ENCODE measurements at regions not wholly inside any gene's neighbourhood (a gene's known extent, or its start where the extent isn't known, plus 50 kb on each side); places are given as distances from the start of the nearest gene placed in this dataset.

- DNase-seq = no peak
These were observed 602.9 kb downstream of the NYAP2 start for GRCh38 chr2:226002438-226002837.

GRCh38 chr2:226001716-226002115 is 602.2 kb downstream of the NYAP2 start:
- DNase-seq = no peak

- DNase-seq = no peak
These were observed 600.2 kb downstream of the NYAP2 start for GRCh38 chr2:225999692-226000091.

GRCh38 chr2:225998653-225999052 is 599.1 kb downstream of the NYAP2 start:
- DNase-seq = no peak

DNA sequence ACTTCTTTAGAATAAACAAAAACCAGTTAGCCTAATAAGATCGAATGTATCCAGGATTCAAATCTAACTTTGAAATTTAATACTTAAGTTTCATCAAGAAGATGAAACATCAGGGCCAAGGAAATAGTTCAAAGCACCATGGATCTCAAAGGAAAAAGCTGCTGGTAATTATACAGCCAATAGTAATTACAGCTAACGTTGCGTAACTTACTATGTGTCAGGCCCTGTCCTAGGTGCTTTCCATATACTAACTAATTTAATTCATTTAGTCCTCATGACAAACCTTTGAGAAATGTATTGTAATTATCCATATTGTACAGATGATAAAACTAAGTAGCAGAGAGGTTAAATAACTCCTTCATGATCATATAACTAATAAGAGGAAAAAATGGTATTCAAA is 598.6 kb downstream of the NYAP2 start:
- no peak for DNase-seq

DNA sequence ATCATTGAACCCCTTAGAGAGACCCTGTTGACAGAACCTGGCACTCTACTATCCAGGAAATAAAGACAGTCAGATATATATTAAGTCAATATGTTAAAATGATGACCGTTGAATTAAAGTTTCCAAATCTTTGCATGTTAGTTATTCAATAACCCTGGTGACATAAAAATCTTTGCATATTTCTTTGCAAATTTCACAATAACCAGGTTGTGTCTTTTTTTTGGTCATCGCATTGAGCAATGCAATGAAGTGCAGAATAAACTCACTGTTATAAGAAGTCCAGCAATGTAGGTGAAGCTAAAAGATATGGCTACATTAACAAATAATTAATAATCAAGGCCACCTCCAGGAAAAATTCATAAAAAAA is 596.9 kb downstream of the NYAP2 start:
- no peak for DNase-seq

- no peak for DNase-seq
These were observed 596.4 kb downstream of the NYAP2 start for GRCh38 chr2:225995796-225996461.

DNA sequence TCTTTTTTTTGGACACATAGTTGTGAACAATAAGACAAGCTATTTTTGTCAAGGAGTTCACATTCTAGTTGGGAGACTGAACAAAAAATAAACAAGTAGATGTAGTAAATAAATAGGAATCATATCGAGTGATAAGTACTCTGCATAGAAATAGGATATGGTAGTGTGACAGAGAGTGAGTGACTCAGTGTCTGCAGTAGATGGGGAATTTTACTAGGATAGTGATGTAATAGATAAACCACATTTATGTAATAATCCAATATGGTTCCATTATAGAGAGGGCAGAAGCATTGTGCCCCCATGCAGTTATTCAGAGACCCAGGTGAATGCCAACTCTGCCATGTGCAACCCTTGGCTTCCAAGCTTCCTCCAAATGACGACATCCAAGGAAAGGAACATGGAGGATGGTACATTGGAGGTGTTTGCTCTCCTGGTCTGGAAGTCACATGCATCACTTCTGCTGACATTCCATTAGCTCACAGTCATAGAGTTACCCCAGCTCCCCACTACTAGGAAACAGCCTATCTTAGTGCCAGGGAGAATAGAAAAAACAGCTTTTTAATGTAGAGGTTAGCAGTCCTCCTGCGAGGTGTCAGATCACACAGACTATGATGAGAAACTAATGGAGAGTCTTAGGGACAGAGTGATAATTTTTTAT is 595.4 kb downstream of the NYAP2 start:
- DNase-seq = no peak

DNA sequence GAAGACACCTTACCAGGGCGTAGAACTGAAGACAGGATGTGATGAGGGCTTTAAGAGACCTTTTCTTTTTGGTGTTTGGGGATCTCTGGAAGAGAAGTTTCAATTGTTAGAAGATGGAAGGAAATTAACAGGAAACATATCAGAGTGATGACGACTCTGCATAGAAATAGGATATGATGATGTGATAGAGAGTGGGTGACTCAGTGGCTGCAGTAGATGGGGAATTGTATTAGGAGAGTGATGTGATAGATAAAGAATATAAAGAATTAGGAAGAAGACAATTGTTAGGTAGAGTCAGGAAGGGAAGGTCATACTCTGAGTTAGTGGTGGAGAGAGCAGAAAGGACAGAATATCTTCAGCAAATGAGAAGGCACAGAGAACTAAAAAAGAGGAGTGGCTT is 593.9 kb downstream of the NYAP2 start:
- no peak for DNase-seq

GRCh38 chr2:225989809-225990208 is 590.3 kb downstream of the NYAP2 start:
- no peak for DNase-seq

DNA sequence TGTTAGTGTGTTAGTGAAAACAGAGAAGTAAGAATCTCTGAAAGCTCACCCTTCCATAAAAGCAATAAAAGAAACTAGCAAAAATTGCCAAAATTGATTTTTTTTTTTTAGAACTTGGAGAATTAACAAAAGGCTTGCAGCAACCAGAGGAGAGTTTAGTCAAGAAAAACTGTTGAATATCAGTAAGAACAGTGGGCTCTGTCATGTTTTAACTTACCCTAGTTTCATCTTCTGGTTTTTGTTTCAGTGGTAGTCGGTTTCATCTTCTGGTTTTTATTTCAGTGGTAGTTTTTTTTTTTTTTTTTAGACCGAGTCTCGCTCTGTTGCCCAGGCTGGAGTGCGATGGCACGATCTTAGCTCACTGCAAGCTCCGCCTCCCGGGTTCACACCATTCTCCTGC is 580.9 kb downstream of the NYAP2 start:
- DNase-seq = no peak

GRCh38 chr2:225971433-225971832 is 571.9 kb downstream of the NYAP2 start:
- no peak for DNase-seq

DNA sequence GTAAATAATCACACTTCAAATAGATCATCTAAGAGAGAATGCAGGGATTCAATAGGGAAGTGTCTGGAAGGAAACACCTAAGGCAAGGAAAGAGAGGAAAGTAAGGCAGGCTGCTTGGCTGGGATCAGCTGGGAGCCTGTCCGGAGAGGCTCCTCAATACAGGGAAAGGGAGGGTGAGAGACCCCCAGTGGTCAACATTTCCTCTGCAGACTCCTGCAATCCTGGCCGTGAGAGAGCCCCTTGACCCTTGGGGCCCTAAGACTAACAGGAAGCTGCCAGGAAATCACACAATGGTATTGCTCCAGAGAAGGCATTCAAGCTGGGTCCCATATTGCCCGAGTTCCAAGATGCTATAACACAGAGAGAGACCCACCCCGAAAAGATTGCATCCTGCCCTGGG is 549.4 kb downstream of the NYAP2 start:
- DNase-seq = no peak

GRCh38 chr2:225938991-225939390 is 539.5 kb downstream of the NYAP2 start:
- no peak for DNase-seq

- no peak for DNase-seq
These were observed 538.2 kb downstream of the NYAP2 start for GRCh38 chr2:225937625-225938187.

- no peak for DNase-seq
These were observed 533.4 kb downstream of the NYAP2 start for GRCh38 chr2:225932811-225933413.

GRCh38 chr2:225930687-225931086 is 531.2 kb downstream of the NYAP2 start:
- DNase-seq = no peak

- DNase-seq = no peak
These were observed 521.2 kb downstream of the NYAP2 start for GRCh38 chr2:225920621-225921220.

GRCh38 chr2:225916692-225917091 is 517.2 kb downstream of the NYAP2 start:
- DNase-seq = no peak

- no peak for DNase-seq
These were observed 511.5 kb downstream of the NYAP2 start for GRCh38 chr2:225911019-225911418.

- no peak for DNase-seq
These were observed 495.6 kb downstream of the NYAP2 start for GRCh38 chr2:225895126-225895525.

GRCh38 chr2:225894236-225894980 is 494.9 kb downstream of the NYAP2 start:
- DNase-seq = no peak

GRCh38 chr2:225893151-225893550 is 493.6 kb downstream of the NYAP2 start:
- DNase-seq = no peak
